Activated B cell treated with CpG ODN at 0.5 μM for 24 hours (primary cell): ENCODE measurements at regions not wholly inside any gene's neighbourhood (a gene's known extent, or its start where the extent isn't known, plus 50 kb on each side); places are given as distances from the start of the nearest gene placed in this dataset.
"Not testable (repeated sequence)": the region's sequence is repeated elsewhere in the genome, so short reads cannot be mapped to it uniquely, and the experiment has no call there.

Source experiments
- ATAC-seq: fragments of 200-7000 bp; cut with Tn5 transposase; one replicate; pipeline ENCODE4 v1.10.0; 2021; ENCODE audit warnings: low read depth, mild to moderate bottlenecking, moderate library complexity
- CTCF ChIA-PET: fragments of 350-600 bp; sonication (Branson Sonifier 250); formaldehyde crosslinking; loops from one replicate; lab custom pipeline; 2021; ENCODE audit warnings: antibody characterized with exemption; lab: Charles Lee
- POLR2A ChIA-PET: fragments of 350-600 bp; sonication (Branson Sonifier 250); formaldehyde crosslinking; loops from one replicate; lab custom pipeline; 2021; ENCODE audit warnings: antibody characterized with exemption; lab: Charles Lee
- DNase-seq: peaks from one replicate; pipeline ENCODE4 v3.0.0; 2022
- H3K27ac Mint-ChIP-seq: one replicate; pipeline ENCODE4 v1.8.0; 2020; ENCODE audit warnings: mixed read lengths
- H3K27me3 Mint-ChIP-seq: one replicate; pipeline ENCODE4 v1.8.0; 2021; ENCODE audit warnings: mixed read lengths
- H3K36me3 Mint-ChIP-seq: one replicate; pipeline ENCODE4 v1.8.0; 2021; ENCODE audit warnings: low read depth, mixed read lengths
- H3K4me1 Mint-ChIP-seq: one replicate; pipeline ENCODE4 v1.8.0; 2021; ENCODE audit warnings: mixed read lengths
- H3K4me3 Mint-ChIP-seq: one replicate; pipeline ENCODE4 v1.8.0; 2020; ENCODE audit warnings: mild to moderate bottlenecking, mixed read lengths
- H3K9me3 Mint-ChIP-seq: one replicate; pipeline ENCODE4 v1.8.0; 2020; ENCODE audit warnings: mixed read lengths
- intact Hi-C: fragments of 100-400 bp; cut with micrococcal nuclease; formaldehyde crosslinking; loops from one replicate; pipeline ENCODE4 v1.15.1; 2024

GRCh38 chr21:6464419-6464818, 4057.0 kb upstream of the TPTE start:
- H3K4me1 Mint-ChIP-seq, DNase-seq, H3K27ac Mint-ChIP-seq, H3K9me3 Mint-ChIP-seq, H3K27me3 Mint-ChIP-seq, intact Hi-C loops, POLR2A ChIA-PET, H3K4me3 Mint-ChIP-seq, H3K36me3 Mint-ChIP-seq, ATAC-seq, CTCF ChIA-PET: not testable (repeated sequence)

GRCh38 chr21:6466081-6466698, 4055.2 kb upstream of the TPTE start:
- H3K27me3 Mint-ChIP-seq, H3K4me3 Mint-ChIP-seq, H3K27ac Mint-ChIP-seq, H3K36me3 Mint-ChIP-seq, ATAC-seq, POLR2A ChIA-PET, DNase-seq, H3K9me3 Mint-ChIP-seq, H3K4me1 Mint-ChIP-seq, CTCF ChIA-PET, intact Hi-C loops: not testable (repeated sequence)

DNA sequence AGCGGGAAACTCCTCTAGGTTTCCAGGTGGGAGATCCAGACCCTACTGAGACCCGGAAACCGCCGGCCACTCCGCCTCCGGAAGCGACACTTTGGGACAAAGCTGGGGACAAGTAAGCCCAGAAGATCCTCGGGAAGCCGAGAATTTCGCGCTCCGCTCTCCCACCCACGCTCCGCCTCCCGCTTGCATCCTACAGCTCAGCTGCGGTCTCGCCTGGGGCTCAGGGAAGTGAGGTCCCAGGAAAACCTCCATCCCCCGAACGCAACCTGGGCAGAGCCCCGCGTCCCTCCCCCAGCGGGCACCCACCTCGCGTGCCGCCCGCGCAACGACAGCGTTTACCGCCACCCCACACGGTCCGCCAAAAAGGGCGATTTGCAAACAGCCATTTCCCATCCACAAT, 4054.7 kb upstream of the TPTE start:
- not testable (repeated sequence) for H3K27ac Mint-ChIP-seq, ATAC-seq

DNA sequence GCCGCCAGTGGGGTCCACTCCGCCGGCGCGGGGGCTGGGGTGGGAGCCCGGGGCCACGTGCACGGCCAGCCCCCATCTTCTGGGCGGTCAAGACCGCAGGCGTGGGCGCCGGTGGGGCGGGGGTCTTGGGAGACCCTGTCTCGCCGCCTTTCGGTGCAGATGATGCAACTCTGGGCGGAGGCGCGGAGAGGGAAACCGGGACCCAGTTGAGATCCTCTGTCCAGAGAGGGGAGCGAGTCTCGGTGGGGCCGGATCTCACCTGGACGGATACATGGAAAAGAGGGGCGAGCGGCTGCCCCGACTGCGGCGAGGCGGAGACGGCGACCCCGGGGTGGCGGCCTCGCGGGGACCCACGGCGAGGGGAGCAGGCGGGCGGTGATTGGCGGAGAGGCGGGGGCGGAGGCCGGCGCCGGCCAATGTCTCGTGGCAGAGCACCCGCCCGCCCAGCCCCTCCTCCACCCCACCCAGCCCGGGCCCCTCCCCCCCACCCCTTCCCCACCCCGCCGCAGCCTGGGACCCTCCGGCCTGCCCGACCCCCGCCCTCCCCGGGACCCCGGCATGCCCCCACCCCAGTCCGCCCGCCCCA, 4054.1 kb upstream of the TPTE start:
- H3K36me3 Mint-ChIP-seq, intact Hi-C loops, H3K27me3 Mint-ChIP-seq, H3K27ac Mint-ChIP-seq, H3K4me3 Mint-ChIP-seq, H3K9me3 Mint-ChIP-seq, DNase-seq, CTCF ChIA-PET, POLR2A ChIA-PET, H3K4me1 Mint-ChIP-seq: not testable (repeated sequence)
- ATAC-seq, result peak; percentile 42

More for the DNA sequence above, 4054.7 kb upstream of the TPTE start:
- H3K4me1 Mint-ChIP-seq, H3K27me3 Mint-ChIP-seq, H3K4me3 Mint-ChIP-seq, H3K36me3 Mint-ChIP-seq, CTCF ChIA-PET, POLR2A ChIA-PET, DNase-seq, H3K9me3 Mint-ChIP-seq, intact Hi-C loops: not testable (repeated sequence)

DNA sequence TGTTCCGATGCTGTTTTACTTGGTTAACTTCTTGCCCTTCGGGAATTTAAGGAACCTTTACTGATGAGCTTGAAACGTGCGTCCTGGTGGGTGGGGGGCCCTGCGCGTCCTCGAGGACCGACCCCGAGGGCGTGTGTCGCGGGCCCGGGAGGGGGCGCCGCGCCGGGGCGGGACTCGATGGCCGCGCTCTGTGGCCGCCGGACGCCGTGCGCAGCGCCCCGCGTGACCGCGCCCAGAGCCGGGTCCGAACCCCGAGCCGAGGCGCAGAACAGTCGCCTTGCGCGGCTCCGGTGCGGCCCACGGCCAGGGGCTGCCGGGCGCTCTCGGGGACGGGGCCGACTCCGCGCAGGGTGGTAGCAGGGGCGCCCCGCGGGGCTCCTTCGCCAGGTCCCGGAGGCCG, 4053.5 kb upstream of the TPTE start:
- intact Hi-C loops, H3K36me3 Mint-ChIP-seq, H3K9me3 Mint-ChIP-seq, POLR2A ChIA-PET, H3K27me3 Mint-ChIP-seq, H3K4me1 Mint-ChIP-seq, DNase-seq, H3K4me3 Mint-ChIP-seq, H3K27ac Mint-ChIP-seq, CTCF ChIA-PET: not testable (repeated sequence)
- ATAC-seq, result peak; percentile 27

DNA sequence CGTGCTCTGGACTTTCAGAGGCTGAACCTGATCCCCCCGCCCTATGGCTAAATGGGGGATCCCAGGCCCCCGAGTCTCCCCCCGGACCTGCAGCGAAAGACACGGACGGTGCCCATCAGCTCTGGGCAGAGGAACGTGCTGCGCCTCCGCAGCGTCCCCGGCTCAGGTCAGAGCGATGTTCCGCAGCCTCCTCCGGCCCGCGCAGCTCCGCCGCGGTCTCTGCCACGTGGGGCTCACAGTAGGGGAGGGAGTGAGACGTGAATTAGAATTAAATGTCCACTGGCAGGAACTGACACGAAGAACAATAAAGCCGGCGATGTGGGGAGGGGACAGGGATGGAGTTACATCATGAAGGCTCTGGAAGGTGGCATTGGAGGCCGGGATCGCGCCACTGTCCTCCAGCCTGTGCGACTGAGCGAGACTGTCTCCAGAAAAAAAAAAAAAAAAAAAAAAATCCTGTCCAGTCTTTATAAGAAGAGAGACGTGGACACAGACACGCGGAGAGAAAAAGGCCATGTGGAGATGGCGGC, 4053.0 kb upstream of the TPTE start:
- H3K9me3 Mint-ChIP-seq, H3K4me3 Mint-ChIP-seq, intact Hi-C loops, H3K27me3 Mint-ChIP-seq, DNase-seq, H3K36me3 Mint-ChIP-seq, POLR2A ChIA-PET, CTCF ChIA-PET, H3K4me1 Mint-ChIP-seq, H3K27ac Mint-ChIP-seq: not testable (repeated sequence)
- peak; percentile 29 for ATAC-seq

DNA sequence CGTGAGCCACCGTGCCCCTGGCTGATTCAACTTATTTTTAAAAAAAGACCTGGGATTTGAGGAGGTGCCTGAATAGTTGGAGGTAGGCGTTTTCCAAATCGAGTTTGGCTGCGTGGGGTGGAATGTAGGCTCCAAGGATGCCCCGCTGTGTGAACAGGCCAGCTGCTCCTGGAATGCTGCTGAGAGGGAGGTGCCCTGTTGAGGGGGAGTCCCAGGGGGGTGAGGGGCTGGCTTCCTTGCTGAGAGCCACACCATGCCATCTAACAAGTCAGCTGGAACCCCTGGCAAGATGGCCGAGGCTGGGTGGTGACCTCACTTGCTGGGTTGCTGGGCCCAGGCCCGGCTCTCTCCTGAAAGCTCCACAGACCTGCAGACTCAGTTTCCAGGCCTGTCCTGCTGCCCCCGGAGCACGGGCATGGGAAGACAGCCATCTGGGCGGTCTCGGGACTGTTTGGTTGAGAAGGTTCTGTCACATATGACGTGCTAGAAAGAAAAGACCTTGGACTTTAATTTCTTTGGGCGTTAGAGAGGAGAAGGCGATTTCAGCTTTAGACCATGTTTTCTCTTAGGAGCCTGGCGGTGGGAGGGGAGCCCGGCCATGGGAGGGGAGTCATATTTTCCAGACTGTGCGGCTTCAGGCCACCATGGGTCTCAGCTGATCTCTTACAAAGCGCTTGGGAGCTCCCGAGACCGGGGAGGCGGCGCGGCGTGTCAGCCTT, 4047.0 kb upstream of the TPTE start:
- H3K36me3 Mint-ChIP-seq, DNase-seq, POLR2A ChIA-PET, H3K9me3 Mint-ChIP-seq, CTCF ChIA-PET, H3K4me3 Mint-ChIP-seq, H3K4me1 Mint-ChIP-seq, H3K27me3 Mint-ChIP-seq, H3K27ac Mint-ChIP-seq, ATAC-seq, intact Hi-C loops: not testable (repeated sequence)

DNA sequence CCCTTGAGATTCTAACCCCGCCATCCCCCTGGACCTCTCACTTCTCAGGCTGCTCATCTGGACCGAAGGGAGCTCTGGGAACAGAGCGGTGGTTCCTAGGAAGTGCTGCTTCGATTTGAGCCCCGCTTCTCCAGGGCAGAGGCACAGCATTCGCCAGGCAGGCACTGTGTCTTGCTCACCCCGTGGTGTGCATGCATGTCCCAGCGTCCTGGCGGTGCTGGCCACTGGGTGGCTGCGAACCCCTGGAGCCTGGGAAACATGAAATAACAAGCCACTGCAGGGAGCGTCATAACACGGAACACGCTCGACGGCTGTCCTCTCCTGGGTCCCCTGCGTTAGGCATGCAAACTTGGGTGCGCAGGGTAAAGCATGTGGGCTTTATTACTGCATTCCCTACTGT, 4040.3 kb upstream of the TPTE start:
- H3K4me3 Mint-ChIP-seq, CTCF ChIA-PET, H3K36me3 Mint-ChIP-seq, H3K27ac Mint-ChIP-seq, intact Hi-C loops, ATAC-seq, H3K4me1 Mint-ChIP-seq, H3K9me3 Mint-ChIP-seq, H3K27me3 Mint-ChIP-seq, DNase-seq, POLR2A ChIA-PET: not testable (repeated sequence)

DNA sequence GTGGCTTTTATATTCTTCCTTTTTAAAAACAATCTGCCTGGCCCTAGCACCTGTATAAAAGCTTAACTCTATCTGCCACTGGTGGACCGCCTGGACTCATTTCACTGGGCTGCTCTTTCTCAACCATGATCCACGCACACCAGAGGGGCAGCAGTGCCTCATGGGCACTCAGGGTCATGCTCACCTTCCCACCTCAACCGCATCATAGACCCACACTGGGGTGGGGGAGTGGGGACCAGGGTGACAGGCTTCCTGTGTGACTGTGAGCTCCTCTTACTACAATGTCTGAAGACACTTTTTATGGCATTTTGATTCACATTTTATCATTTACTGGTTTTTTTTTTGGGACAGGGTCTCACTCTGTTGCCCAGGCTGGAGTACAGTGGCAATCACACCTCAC, 4038.8 kb upstream of the TPTE start:
- H3K36me3 Mint-ChIP-seq, H3K4me3 Mint-ChIP-seq, CTCF ChIA-PET, POLR2A ChIA-PET, H3K27me3 Mint-ChIP-seq, H3K4me1 Mint-ChIP-seq, H3K9me3 Mint-ChIP-seq, ATAC-seq, H3K27ac Mint-ChIP-seq, intact Hi-C loops, DNase-seq: not testable (repeated sequence)

GRCh38 chr21:6483645-6484044, 4037.7 kb upstream of the TPTE start:
- POLR2A ChIA-PET, CTCF ChIA-PET, H3K36me3 Mint-ChIP-seq, H3K27ac Mint-ChIP-seq, H3K27me3 Mint-ChIP-seq, DNase-seq, H3K4me3 Mint-ChIP-seq, ATAC-seq, H3K4me1 Mint-ChIP-seq, H3K9me3 Mint-ChIP-seq, intact Hi-C loops: not testable (repeated sequence)

DNA sequence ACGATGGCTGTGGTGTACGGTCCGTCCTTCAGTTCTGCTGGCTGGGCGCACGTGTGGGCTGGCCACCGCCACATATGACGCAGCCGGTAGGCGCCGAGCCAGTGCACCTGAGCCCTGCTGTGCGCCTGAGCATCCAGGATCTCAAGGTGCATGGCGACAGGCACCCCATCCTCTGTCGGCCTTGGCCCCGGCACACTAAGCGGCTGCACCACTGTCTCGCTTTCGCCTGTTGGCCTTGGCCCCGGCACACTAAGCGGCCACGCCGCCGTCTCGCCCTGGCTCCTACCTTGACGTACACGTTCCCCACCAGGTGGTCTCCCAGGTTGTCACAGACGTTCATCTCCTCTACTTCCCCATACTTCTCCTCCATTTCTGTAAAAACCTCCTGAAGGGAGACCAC, 4034.6 kb upstream of the TPTE start:
- H3K36me3 Mint-ChIP-seq, H3K9me3 Mint-ChIP-seq, CTCF ChIA-PET, H3K4me1 Mint-ChIP-seq, ATAC-seq, POLR2A ChIA-PET, H3K27me3 Mint-ChIP-seq, intact Hi-C loops, H3K27ac Mint-ChIP-seq, DNase-seq, H3K4me3 Mint-ChIP-seq: not testable (repeated sequence)

- H3K4me3 Mint-ChIP-seq, POLR2A ChIA-PET, H3K9me3 Mint-ChIP-seq, H3K36me3 Mint-ChIP-seq, CTCF ChIA-PET, ATAC-seq, intact Hi-C loops, H3K27me3 Mint-ChIP-seq, H3K4me1 Mint-ChIP-seq, H3K27ac Mint-ChIP-seq, DNase-seq: not testable (repeated sequence)
Observed at GRCh38 chr21:6492691-6493090, 4028.7 kb upstream of the TPTE start.
